Epithelial cell of esophagus (primary cell): ENCODE measurements at regions not wholly inside any gene's neighbourhood (a gene's known extent, or its start where the extent isn't known, plus 50 kb on each side); places are given as distances from the start of the nearest gene placed in this dataset.

ENCODE experiments used
- DNase-seq: peaks from one replicate; pipeline ENCODE4 v3.0.0; 2010; ENCODE audit warnings: low read depth
- H3K4me3 ChIP-seq: 2 replicates; pipeline ENCODE4 v1.5.1; 2011; ENCODE audit warnings: mild to moderate bottlenecking, low read length, control low read depth
- CTCF ChIP-seq: IDR thresholded peaks from 2 replicates; pipeline ENCODE4 v1.5.1; 2011; ENCODE audit warnings: low read depth, mild to moderate bottlenecking, low read length, control low read depth, inconsistent platforms; ENCODE audit not compliant: insufficient read depth; ENCODE audit errors: missing control alignments

- no peak overlapping the region for H3K4me3 ChIP-seq
- no peak for DNase-seq
- no peak for TF ChIP-seq CTCF
Observed at GRCh38 chr2:60247471-60247870, 306.0 kb downstream of the BCL11A start.

GRCh38 chr2:60246583-60246982, 306.9 kb downstream of the BCL11A start:
- no peak for DNase-seq
- TF ChIP-seq CTCF, result no peak
- H3K4me3 ChIP-seq, result no peak overlapping the region

GRCh38 chr2:60234274-60234986, 319.0 kb downstream of the BCL11A start:
- TF ChIP-seq CTCF, result no peak

GRCh38 chr2:60230596-60230995, 322.9 kb downstream of the BCL11A start:
- no peak for TF ChIP-seq CTCF
- no peak for DNase-seq
- H3K4me3 ChIP-seq, result no peak overlapping the region

More at GRCh38 chr2:60234274-60234986, 319.0 kb downstream of the BCL11A start:
- H3K4me3 ChIP-seq, result no peak overlapping the region
- DNase-seq, result peak; percentile 35

GRCh38 chr2:60230037-60230436, 323.4 kb downstream of the BCL11A start:
- DNase-seq, result no peak
- no peak for TF ChIP-seq CTCF

GRCh38 chr2:60226943-60227342, 326.5 kb downstream of the BCL11A start:
- TF ChIP-seq CTCF, result no peak
- no peak for DNase-seq
- H3K4me3 ChIP-seq, result no peak overlapping the region

More at GRCh38 chr2:60230037-60230436, 323.4 kb downstream of the BCL11A start:
- H3K4me3 ChIP-seq, result no peak overlapping the region

GRCh38 chr2:60226191-60226590, 327.3 kb downstream of the BCL11A start:
- DNase-seq, result no peak
- TF ChIP-seq CTCF, result no peak
- no peak overlapping the region for H3K4me3 ChIP-seq
